DMS53 treated with DMSO at 0.1 percent for 48 hours (cell line): ENCODE measurements at regions not wholly inside any gene's neighbourhood (a gene's known extent, or its start where the extent isn't known, plus 50 kb on each side); places are given as distances from the start of the nearest gene placed in this dataset.
A peak's percentile ranks its signal among the peaks of the same experiment; 100 is the strongest.
"Not testable (repeated sequence)": the region's sequence is repeated elsewhere in the genome, so short reads cannot be mapped to it uniquely, and the experiment has no call there.

Experiments
- DNase-seq: peaks from one replicate; lab custom pipeline; 2025; ENCODE audit not compliant: unreplicated experiment; lab: John Stamatoyannopoulos, UW

GRCh38 chrX:109875831-109876230 lies 127.1 kb upstream of the TMEM164 start:
- no peak for DNase-seq

GRCh38 chrX:109878236-109878635 lies 124.7 kb upstream of the TMEM164 start:
- no peak for DNase-seq

GRCh38 chrX:109879991-109880390 lies 122.9 kb upstream of the TMEM164 start:
- DNase-seq: no peak

GRCh38 chrX:109880629-109881028 lies 122.3 kb upstream of the TMEM164 start:
- no peak for DNase-seq

GRCh38 chrX:109886122-109886761 lies 116.7 kb upstream of the TMEM164 start:
- DNase-seq: peak; percentile 10

GRCh38 chrX:109889289-109890006 lies 113.5 kb upstream of the TMEM164 start:
- no peak for DNase-seq

GRCh38 chrX:109890300-109890699 lies 112.6 kb upstream of the TMEM164 start:
- no peak for DNase-seq

- DNase-seq: peak; percentile 23
These were observed 111.9 kb upstream of the TMEM164 start for GRCh38 chrX:109890910-109891502.

GRCh38 chrX:109896024-109896423 lies 106.9 kb upstream of the TMEM164 start:
- not testable (repeated sequence) for DNase-seq

GRCh38 chrX:109902665-109903064 lies 100.2 kb upstream of the TMEM164 start:
- DNase-seq: no peak

- DNase-seq: no peak
These were observed 91.9 kb upstream of the TMEM164 start for GRCh38 chrX:109911046-109911445.

GRCh38 chrX:109912993-109913392 lies 89.9 kb upstream of the TMEM164 start:
- not testable (repeated sequence) for DNase-seq

GRCh38 chrX:109914114-109914849 lies 88.6 kb upstream of the TMEM164 start:
- no peak for DNase-seq

- peak; percentile 48 for DNase-seq
These were observed 84.2 kb upstream of the TMEM164 start for GRCh38 chrX:109918753-109919152.

- DNase-seq: no peak
These were observed 82.6 kb upstream of the TMEM164 start for GRCh38 chrX:109920325-109920724.

- DNase-seq: no peak
These were observed 82.0 kb upstream of the TMEM164 start for GRCh38 chrX:109920868-109921267.

GRCh38 chrX:109922190-109922589 lies 80.7 kb upstream of the TMEM164 start:
- DNase-seq: no peak

- DNase-seq: not testable (repeated sequence)
These were observed 77.9 kb upstream of the TMEM164 start for GRCh38 chrX:109925003-109925402.

- no peak for DNase-seq
These were observed 77.3 kb upstream of the TMEM164 start for GRCh38 chrX:109925656-109926055.

GRCh38 chrX:109926118-109926517 lies 76.8 kb upstream of the TMEM164 start:
- no peak for DNase-seq
